ENCODE measurements at regions not wholly inside any gene's neighbourhood (a gene's known extent, or its start where the extent isn't known, plus 50 kb on each side); places are given as distances from the start of the nearest gene placed in this dataset.

DNA sequence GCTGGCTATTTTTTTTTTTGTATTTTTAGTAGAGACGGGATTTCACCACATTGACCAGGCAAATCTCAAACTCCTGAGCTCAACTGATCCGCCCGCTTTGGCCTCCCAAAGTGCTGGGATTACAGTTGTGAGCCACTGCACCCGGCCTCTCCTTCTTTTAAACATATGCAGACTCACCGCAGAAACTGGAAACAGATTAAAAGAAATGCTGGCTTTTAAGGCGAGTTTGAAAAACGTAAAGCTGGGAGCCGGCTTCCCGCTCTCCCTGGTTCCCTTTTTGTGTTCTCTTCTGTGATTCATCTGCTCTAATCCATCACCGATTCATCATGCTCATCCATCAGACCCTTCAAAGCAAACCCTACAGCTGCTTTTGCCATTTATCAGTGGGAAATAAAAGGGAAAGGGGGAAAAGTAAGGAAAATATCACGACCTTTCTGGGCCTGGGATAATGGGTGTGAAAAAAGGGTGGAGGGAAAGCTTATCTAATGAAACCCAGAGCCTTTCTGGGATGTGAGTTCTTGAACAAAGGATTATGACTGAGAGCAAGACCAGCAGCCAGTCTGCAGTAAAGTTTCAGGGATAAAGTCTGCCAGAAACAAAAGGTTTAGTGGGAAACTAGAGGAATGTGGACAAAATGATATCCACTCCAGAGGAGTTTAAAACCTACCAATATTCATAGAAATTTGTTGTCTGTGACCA, 92.3 kb upstream of the LRIG1 start:
- TF ChIP-seq, protein P1, sequence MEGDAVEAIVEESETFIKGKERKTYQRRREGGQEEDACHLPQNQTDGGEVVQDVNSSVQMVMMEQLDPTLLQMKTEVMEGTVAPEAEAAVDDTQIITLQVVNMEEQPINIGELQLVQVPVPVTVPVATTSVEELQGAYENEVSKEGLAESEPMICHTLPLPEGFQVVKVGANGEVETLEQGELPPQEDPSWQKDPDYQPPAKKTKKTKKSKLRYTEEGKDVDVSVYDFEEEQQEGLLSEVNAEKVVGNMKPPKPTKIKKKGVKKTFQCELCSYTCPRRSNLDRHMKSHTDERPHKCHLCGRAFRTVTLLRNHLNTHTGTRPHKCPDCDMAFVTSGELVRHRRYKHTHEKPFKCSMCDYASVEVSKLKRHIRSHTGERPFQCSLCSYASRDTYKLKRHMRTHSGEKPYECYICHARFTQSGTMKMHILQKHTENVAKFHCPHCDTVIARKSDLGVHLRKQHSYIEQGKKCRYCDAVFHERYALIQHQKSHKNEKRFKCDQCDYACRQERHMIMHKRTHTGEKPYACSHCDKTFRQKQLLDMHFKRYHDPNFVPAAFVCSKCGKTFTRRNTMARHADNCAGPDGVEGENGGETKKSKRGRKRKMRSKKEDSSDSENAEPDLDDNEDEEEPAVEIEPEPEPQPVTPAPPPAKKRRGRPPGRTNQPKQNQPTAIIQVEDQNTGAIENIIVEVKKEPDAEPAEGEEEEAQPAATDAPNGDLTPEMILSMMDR (IDR thresholded peaks at IDR 0.05): no peak
- no peak for TF ChIP-seq ZFX (IDR thresholded peaks at IDR 0.05; ENCODE audit: borderline replicate concordance)
- no peak overlapping the region for H3K27ac ChIP-seq

DNA sequence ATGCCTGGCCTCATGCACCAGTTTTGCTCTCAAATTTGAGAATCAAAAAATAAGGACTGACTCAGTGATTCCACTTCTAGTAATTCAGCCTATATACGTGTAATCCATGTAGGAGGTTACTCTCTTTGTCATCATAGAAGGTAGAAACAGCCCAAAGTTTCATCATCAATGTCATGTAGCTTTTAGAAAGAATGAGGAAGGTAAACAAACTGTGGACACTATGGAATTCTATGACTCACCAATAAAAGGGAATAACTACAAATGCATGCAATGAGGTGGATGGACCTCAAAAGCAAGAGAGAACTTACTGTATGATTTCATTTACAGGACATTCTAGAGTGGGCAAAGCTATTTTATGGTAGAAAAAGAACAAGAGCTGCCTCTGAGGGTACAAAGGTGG, 93.2 kb upstream of the LRIG1 start:
- TF ChIP-seq, protein P1 (IDR thresholded peaks at IDR 0.05): no peak
- TF ChIP-seq ZFX (IDR thresholded peaks at IDR 0.05; ENCODE audit: borderline replicate concordance): no peak
- no peak overlapping the region for H3K27ac ChIP-seq

DNA sequence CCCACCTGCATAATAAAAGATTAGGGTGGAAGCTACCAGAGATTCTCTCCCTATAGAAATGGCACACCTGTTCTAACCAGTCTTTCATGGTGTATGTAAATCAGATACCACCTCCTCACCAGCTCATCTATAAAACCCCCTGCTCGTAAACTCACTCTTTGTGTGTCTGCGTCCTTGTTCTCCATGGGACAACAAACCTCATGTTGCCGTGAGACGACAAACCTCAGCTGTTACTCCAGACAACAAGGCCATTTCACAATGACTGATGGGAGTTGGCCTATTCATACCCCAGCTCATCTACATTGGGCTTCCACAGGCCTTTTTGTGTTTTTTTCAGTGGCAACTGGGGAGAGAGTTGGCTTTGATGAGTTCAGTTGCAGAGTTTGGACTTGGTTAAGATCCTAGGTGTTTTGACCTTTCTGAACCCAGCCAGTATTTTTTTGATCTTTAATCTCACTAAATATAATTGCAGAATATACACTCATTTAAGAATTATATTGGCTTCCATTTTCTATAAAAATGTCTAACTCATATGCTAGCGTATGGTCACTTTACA, 96.6 kb upstream of the LRIG1 start:
- no peak for TF ChIP-seq ZFX (IDR thresholded peaks at IDR 0.05; ENCODE audit: borderline replicate concordance)
- TF ChIP-seq, protein P1 (IDR thresholded peaks at IDR 0.05): no peak
- H3K27ac ChIP-seq: no peak overlapping the region

DNA sequence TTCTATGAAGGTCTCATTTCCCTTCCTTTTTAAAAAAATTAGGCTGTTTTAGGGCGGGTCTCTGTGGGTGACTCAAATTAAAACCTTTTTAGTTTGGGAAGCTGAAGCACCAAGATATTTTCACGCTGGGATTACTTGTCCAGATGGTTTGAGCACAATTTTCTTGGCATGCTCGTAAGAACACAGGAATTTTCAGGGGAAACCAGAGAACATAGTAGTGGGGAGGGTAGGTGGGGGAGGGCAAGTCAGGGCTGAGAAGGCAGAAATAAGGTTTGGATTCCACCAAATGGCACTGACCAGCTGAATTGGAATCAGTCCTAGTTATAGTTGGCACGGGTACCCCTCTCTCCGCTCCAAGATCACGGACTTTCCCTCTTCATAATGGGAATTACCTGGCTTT, 97.3 kb upstream of the LRIG1 start:
- H3K27ac ChIP-seq: no peak overlapping the region
- TF ChIP-seq, protein P1 (IDR thresholded peaks at IDR 0.05): no peak
- no peak for TF ChIP-seq ZFX (IDR thresholded peaks at IDR 0.05; ENCODE audit: borderline replicate concordance)

DNA sequence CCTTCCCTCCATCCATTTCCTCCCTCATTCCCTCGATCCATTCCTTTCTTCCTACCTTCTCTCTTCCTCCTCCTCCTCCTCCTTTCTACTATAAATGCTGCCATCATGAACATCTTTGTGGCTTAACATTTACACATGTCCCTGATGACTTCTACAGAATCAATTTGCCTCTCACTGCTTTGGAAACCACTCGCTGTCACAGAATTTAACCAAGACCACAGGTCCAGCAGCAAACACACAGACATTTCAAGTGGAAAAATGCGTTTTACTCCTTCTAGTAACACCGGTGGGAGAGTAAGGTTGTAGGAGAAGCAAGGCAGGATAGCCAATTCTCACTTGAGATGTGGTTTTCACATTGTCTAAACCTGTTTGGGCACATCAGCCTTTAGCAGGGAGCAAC, 101.4 kb upstream of the LRIG1 start:
- H3K27ac ChIP-seq: no peak overlapping the region
- TF ChIP-seq ZFX (IDR thresholded peaks at IDR 0.05; ENCODE audit: borderline replicate concordance): no peak
- TF ChIP-seq, protein P1 (IDR thresholded peaks at IDR 0.05): no peak

DNA sequence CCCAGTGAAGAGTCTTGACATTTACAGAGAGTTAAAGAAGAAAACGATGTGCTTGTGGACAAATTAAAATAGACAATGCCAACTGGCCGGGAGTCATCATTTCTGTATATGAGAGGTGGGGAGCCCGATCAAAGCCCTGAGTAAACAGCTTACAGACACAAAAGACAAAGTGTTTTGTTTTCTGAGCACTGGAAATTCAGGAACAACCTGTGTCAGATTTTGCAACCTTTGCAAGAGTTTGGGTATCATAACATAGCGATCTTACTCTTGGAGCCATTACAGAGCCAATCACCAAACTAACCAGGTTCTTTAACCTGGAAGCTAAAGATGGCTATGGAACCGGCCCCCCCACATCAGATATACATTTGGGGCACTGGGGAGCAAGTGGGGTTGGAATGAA, 101.9 kb upstream of the LRIG1 start:
- TF ChIP-seq ZFX (IDR thresholded peaks at IDR 0.05; ENCODE audit: borderline replicate concordance): no peak
- TF ChIP-seq, protein P1 (IDR thresholded peaks at IDR 0.05): no peak
- no peak overlapping the region for H3K27ac ChIP-seq

DNA sequence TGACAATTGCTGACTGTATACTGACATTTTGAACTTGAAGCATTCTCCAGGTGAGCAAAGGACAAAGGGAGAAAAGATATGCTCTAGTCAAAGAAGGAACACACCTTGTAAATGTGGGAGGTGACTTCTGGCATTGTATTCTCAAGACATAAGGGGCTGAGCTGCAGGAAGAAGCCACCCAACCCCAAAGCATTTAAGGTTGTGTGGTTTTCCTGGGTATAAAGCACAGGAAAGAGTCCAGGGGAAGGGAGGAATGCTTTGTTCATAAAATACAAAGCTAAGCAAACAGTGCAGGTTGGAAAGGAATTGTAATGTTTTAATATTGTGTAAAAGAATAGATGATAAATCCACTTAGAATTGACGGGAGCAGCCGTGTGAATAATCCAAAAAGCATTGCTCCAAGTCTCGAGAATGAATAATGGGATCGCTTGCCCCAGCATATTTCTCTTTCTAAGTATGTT, 102.4 kb upstream of the LRIG1 start:
- no peak overlapping the region for H3K27ac ChIP-seq
- TF ChIP-seq, protein P1 (IDR thresholded peaks at IDR 0.05): no peak
